ENCODE measurements at regions not wholly inside any gene's neighbourhood (a gene's known extent, or its start where the extent isn't known, plus 50 kb on each side); places are given as distances from the start of the nearest gene placed in this dataset.
A peak's percentile ranks its signal among the peaks of the same experiment; 100 is the strongest.

DNA sequence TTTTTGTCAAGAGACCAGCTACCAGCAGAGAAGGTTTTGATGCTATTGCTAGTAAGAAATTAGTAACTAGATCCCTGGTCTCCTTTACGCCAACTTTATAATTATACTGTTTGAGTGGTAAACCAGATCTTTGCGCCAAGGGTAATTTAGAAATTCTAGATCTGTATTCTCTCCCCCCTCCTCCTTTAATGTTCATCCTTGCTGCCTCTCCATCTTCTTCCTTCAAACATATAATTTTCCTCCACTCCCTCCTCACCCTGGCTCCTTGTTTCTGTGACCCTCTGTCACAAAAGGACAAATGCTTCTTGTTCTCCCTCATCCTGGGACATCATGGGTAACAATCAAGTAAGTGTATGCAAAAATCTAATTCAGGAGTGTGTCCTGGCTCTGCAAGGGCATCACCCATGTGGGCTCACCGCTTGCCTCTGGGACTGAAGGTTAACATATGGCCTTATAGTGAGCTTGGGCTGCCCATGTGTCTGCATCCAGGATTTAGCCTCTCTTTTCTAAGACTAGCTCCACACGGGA is 121.2 kb downstream of the BAMBI start:
- Histone ChIP-seq H3K4me1 (ENCODE audit: control insufficient read depth in 1 of 2, low read depth in 2 of 2) (peaks cover 0 to 17% of the 10 kb centered on the region in 2 donors), H3K36me3 (no peaks in the 10 kb centered on the region)
- DNase-seq (ENCODE audit: low spot score), result no peak

DNA sequence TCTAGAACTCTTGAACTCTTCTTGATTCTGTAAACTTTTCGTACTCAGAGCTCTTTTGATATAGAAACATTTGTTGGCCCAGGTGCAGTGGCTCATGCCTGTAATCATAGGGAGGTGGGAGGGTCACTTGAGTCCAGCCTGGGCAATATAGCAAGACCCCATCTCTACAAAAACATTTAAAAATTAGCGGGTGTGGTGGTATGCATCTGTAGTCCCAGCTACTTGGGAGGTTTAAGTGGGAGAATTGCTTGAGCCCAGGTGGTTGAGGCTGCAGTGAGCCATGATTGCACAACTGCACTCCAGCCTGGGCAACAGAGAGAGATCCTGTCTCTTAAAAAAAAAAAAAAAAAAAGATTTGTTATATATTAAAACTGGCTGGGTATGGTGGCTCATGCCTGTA is 121.6 kb downstream of the BAMBI start:
- Histone ChIP-seq H3K9me3 (no peaks in the 10 kb centered on the region), H3K27me3 (replicated peaks; ENCODE audit: insufficient read depth) (no peaks in the 10 kb centered on the region), H3K4me3 (no peak overlapping the region), H3K27ac (peak overlapping the region; percentile 43 to 49), H3K36me3 (no peaks in the 10 kb centered on the region), H3K4me1 (ENCODE audit: control insufficient read depth in 1 of 2, low read depth in 2 of 2) (peaks cover 0 to 17% of the 10 kb centered on the region in 2 donors)
- ATAC-seq (ENCODE audit: insufficient number of reproducible peaks, low FRiP score, low read depth) (no peak), DNase-seq (ENCODE audit: low spot score) (no peak)
- TF ChIP-seq, protein P1, sequence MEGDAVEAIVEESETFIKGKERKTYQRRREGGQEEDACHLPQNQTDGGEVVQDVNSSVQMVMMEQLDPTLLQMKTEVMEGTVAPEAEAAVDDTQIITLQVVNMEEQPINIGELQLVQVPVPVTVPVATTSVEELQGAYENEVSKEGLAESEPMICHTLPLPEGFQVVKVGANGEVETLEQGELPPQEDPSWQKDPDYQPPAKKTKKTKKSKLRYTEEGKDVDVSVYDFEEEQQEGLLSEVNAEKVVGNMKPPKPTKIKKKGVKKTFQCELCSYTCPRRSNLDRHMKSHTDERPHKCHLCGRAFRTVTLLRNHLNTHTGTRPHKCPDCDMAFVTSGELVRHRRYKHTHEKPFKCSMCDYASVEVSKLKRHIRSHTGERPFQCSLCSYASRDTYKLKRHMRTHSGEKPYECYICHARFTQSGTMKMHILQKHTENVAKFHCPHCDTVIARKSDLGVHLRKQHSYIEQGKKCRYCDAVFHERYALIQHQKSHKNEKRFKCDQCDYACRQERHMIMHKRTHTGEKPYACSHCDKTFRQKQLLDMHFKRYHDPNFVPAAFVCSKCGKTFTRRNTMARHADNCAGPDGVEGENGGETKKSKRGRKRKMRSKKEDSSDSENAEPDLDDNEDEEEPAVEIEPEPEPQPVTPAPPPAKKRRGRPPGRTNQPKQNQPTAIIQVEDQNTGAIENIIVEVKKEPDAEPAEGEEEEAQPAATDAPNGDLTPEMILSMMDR (IDR thresholded peaks at IDR 0.05), result no peak

More for the DNA sequence above, 121.2 kb downstream of the BAMBI start:
- H3K9me3 ChIP-seq, result no peaks in the 10 kb centered on the region
- no peak overlapping the region for H3K4me3 ChIP-seq
- ATAC-seq (ENCODE audit: insufficient number of reproducible peaks, low FRiP score, low read depth), result no peak
- H3K27me3 ChIP-seq (replicated peaks; ENCODE audit: insufficient read depth), result no peaks in the 10 kb centered on the region
- TF ChIP-seq, protein P1 (IDR thresholded peaks at IDR 0.05), result no peak
- H3K27ac ChIP-seq, result peak overlapping the region; percentile 43 to 49

DNA sequence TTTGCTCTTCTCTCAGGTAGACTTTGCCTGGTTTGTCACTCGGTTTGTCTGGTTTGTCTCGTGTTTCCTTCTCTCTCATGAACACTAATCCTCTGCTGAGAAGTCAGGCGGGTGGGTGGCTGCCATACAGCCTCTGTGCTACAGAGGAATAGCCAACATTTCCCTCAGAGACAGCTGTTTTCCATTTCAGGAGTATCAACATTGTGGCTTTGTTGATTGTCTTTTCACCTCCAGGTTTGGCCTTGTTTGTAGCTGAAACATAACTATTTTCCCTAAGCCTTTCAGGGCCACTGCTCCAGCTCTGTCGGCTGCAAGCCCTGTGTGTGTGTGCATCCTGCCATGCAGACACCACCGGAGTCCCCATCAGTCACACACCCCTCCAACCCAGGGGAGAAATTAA is 122.8 kb downstream of the BAMBI start:
- Histone ChIP-seq H3K36me3 (no peaks in the 10 kb centered on the region), H3K4me3 (no peak overlapping the region), H3K4me1 (ENCODE audit: control insufficient read depth in 1 of 2, low read depth in 2 of 2) (peaks cover 0 to 17% of the 10 kb centered on the region in 2 donors), H3K9me3 (no peaks in the 10 kb centered on the region), H3K27ac (no peak overlapping the region), H3K27me3 (replicated peaks; ENCODE audit: insufficient read depth) (no peaks in the 10 kb centered on the region)
- ATAC-seq (ENCODE audit: insufficient number of reproducible peaks, low FRiP score, low read depth), result no peak
- no peak for DNase-seq (ENCODE audit: low spot score)
- TF ChIP-seq, protein P1 (IDR thresholded peaks at IDR 0.05), result no peak

DNA sequence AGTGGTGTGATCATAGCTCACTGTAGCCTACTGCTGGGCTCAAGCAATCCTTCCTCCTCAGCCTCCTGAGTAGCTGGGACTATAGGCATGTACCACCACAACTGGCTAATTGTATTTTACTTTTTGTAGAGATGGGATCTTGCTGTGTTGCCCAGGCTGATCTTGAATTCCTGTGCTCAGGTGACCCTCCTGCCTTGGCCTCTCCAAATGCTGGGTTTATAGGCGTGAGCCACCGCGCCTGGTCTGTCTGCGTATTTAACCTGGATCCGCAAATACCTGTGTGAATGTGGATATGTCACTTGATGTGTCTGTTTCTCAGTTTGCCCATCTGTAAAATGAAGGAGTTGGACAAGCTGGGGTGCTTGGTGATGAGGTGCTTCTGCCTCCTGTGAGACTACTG is 123.9 kb downstream of the BAMBI start:
- ATAC-seq (ENCODE audit: insufficient number of reproducible peaks, low FRiP score, low read depth) (no peak), DNase-seq (ENCODE audit: low spot score) (no peak)
- Histone ChIP-seq H3K9me3 (no peaks in the 10 kb centered on the region), H3K27me3 (replicated peaks; ENCODE audit: insufficient read depth) (no peaks in the 10 kb centered on the region), H3K4me3 (no peak overlapping the region), H3K36me3 (no peaks in the 10 kb centered on the region), H3K4me1 (ENCODE audit: control insufficient read depth in 1 of 2, low read depth in 2 of 2) (peaks cover 4 to 24% of the 10 kb centered on the region in 2 donors), H3K27ac (no peak overlapping the region)
- TF ChIP-seq, protein P1 (IDR thresholded peaks at IDR 0.05), result no peak

DNA sequence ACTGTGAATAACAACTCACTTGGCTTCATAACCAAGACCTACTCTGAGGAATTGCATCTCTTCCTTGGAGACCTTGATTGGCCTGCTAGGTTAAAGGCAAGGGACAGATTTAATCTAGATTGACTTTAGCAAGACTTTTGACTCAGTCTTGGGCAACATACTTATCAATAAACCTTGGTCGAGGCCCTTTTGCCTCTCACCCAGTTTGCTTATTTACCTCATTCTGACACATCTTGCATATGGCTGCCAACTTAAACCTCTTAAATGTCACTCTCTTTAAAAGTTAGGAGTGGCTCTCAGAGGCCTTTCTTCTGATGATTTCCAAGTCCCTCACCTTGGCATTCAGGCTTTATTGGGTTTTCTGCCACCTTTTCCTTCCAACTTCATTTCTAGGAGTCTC is 124.5 kb downstream of the BAMBI start:
- Histone ChIP-seq H3K4me1 (ENCODE audit: control insufficient read depth in 1 of 2, low read depth in 2 of 2) (peaks cover 4 to 28% of the 10 kb centered on the region in 2 donors), H3K36me3 (no peaks in the 10 kb centered on the region), H3K27ac (no peak overlapping the region), H3K27me3 (replicated peaks; ENCODE audit: insufficient read depth) (no peaks in the 10 kb centered on the region), H3K4me3 (no peak overlapping the region), H3K9me3 (no peaks in the 10 kb centered on the region)
- ATAC-seq (ENCODE audit: insufficient number of reproducible peaks, low FRiP score, low read depth) (no peak), DNase-seq (ENCODE audit: low spot score) (no peak)
- TF ChIP-seq, protein P1 (IDR thresholded peaks at IDR 0.05), result no peak

Data from thoracic aorta (tissue), 2 donors.